ENCODE measurements at regions not wholly inside any gene's neighbourhood (a gene's known extent, or its start where the extent isn't known, plus 50 kb on each side); places are given as distances from the start of the nearest gene placed in this dataset.

DNA sequence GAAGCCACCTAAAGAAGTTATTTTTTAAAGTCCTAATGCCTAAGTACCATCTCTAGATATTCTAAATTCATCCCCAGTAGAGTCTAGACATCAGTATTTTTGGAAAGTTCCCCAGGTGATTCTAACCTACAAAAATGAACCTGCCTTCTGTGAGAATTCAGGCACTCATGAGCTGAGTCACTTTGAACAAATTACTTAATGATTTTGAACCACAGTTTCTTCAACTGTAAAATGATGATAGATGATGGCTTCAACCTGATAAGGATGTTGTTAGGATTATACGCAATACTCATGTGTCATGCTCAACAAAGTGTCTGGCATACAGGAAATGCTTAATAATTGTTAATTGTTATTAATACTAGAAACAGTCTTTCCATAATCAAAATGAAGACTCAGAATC, 82.8 kb upstream of the OR5AK2 start:
- ChIA-PET CTCF (no interaction called here), POLR2A (no interaction called here)
- no peak for DNase-seq (ENCODE audit: extremely low spot score)
- no peak for TF ChIP-seq FOXA1 (IDR thresholded peaks at IDR 0.05)
- no peak for TF ChIP-seq SUZ12 (IDR thresholded peaks at IDR 0.05)
- TF ChIP-seq, protein P1, sequence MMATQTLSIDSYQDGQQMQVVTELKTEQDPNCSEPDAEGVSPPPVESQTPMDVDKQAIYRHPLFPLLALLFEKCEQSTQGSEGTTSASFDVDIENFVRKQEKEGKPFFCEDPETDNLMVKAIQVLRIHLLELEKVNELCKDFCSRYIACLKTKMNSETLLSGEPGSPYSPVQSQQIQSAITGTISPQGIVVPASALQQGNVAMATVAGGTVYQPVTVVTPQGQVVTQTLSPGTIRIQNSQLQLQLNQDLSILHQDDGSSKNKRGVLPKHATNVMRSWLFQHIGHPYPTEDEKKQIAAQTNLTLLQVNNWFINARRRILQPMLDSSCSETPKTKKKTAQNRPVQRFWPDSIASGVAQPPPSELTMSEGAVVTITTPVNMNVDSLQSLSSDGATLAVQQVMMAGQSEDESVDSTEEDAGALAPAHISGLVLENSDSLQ (IDR thresholded peaks at IDR 0.05): no peak
- no peak for TF ChIP-seq TARDBP (IDR thresholded peaks at IDR 0.05)
- TF ChIP-seq NFRKB (IDR thresholded peaks at IDR 0.05): no peak
- no peak for TF ChIP-seq LEF1 (IDR thresholded peaks at IDR 0.05; ENCODE audit: borderline replicate concordance)
- no peak for TF ChIP-seq ZNF384 (IDR thresholded peaks at IDR 0.05)
- no peak for TF ChIP-seq L3MBTL2 (conservative IDR thresholded peaks at IDR 0.05)
- no peak for TF ChIP-seq ARNT (IDR thresholded peaks at IDR 0.05)
- TF ChIP-seq HDGF (IDR thresholded peaks at IDR 0.05; ENCODE audit: borderline replicate concordance): no peak

DNA sequence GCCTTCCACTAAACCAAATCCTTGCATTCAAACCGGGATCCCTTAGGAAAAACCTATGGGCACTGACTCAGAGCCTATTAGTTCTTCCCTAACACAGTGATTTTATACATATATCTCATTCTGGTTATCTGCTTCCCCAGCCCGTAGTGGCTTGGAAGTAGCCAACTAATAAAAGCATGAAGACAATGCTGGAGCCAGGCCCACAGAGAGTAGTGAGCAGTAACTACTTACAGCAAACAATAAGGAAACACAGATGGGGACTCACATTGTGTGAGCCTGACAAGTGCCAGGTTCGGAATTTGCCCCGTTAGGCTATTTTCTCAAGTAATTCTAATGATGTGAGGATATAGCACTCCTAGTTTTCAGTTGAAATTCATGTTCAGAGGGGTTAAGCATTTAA, 83.3 kb upstream of the OR5AK2 start:
- POLR2A ChIA-PET: no interaction called here
- TF ChIP-seq NFRKB (IDR thresholded peaks at IDR 0.05) (no peak), FOXK2 (IDR thresholded peaks at IDR 0.05) (no peak), ELF4 (IDR thresholded peaks at IDR 0.05) (no peak), FOXM1 (IDR thresholded peaks at IDR 0.05; ENCODE audit: borderline replicate concordance) (no peak)
- TF ChIP-seq, protein P1 (IDR thresholded peaks at IDR 0.05): no peak
- no peak for DNase-seq (ENCODE audit: extremely low spot score)
- CTCF ChIA-PET: no interaction called here

DNA sequence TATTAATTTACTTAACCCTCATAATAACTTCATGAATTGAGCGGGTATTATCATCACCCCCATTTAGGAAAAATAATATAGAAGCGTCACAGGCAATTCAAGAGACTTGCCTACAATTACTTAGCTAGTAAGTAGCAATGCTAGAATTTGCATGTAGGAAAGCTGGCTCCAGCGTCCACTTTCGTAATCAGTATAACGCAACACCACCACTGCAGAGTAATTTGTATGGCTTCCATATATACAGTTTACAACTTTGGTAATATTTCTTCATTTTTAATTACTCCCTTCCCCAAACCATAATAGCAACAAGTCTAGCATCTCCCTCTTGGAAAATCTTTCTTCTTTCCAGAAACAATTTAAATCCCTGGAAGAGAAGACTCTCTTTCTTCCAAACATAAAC, 89.9 kb upstream of the OR5AK2 start:
- ChIA-PET CTCF (no interaction called here), POLR2A (no interaction called here)
- no peak for DNase-seq (ENCODE audit: extremely low spot score)
- no peak for TF ChIP-seq SP1 (IDR thresholded peaks at IDR 0.05)
- no peak for TF ChIP-seq ELF4 (IDR thresholded peaks at IDR 0.05)
- TF ChIP-seq FOXM1 (IDR thresholded peaks at IDR 0.05; ENCODE audit: borderline replicate concordance): no peak
- no peak for TF ChIP-seq TARDBP (IDR thresholded peaks at IDR 0.05)
- no peak for TF ChIP-seq ZNF384 (IDR thresholded peaks at IDR 0.05)
- TF ChIP-seq, protein P1 (IDR thresholded peaks at IDR 0.05): no peak
- no peak for TF ChIP-seq NFRKB (IDR thresholded peaks at IDR 0.05)
- TF ChIP-seq BHLHE40 (IDR thresholded peaks at IDR 0.05; ENCODE audit: borderline replicate concordance): no peak
- no peak for TF ChIP-seq LEF1 (IDR thresholded peaks at IDR 0.05; ENCODE audit: borderline replicate concordance)
- no peak for TF ChIP-seq FOXK2 (IDR thresholded peaks at IDR 0.05)
- TF ChIP-seq CTBP1 (IDR thresholded peaks at IDR 0.05; ENCODE audit: borderline replicate concordance): no peak
- no peak for TF ChIP-seq L3MBTL2 (conservative IDR thresholded peaks at IDR 0.05)
- TF ChIP-seq HDGF (IDR thresholded peaks at IDR 0.05; ENCODE audit: borderline replicate concordance): no peak
- no peak for TF ChIP-seq ARNT (IDR thresholded peaks at IDR 0.05)
- no peak for TF ChIP-seq SUZ12 (IDR thresholded peaks at IDR 0.05)

DNA sequence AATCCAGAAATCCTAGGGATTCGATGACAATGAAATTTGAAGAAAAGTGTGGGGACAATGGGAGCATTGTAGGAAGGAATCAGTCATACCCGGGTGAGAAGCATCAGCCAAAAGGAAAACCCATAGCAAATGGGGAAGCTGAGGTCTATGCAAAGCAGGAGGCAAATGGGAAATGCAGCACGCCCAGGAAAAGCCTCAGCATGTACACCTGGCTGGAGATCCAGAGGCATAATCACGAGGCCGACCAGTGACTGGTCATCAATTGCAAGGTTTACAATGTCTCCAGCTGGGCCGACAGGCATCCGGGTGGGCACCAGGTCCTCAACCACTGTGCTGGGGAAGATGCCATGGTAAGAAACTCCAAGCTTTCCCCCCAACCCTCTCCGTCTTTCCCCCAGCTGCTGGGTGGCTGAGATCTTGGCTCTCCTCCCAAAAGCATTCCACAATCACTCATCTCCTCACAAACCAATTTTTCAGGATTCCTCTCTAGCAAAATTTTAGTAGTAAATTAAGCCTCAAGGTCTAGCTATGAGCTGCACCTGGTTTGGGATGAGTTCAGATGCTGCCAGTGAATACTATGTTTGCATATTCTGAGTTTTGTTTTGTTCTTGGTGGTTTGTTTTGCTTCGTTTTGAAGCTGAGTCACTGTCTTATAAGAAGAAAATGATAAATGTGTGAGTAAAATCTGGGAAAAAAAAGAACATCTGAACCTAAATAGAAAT, 98.0 kb upstream of the OR5AK2 start:
- CTCF ChIA-PET: no interaction called here
- POLR2A ChIA-PET: no interaction called here
- TF ChIP-seq SUZ12 (IDR thresholded peaks at IDR 0.05): no peak
- no peak for TF ChIP-seq L3MBTL2 (conservative IDR thresholded peaks at IDR 0.05)
- no peak for TF ChIP-seq TARDBP (IDR thresholded peaks at IDR 0.05)
- TF ChIP-seq FOXK2 (IDR thresholded peaks at IDR 0.05): no peak
- TF ChIP-seq NFRKB (IDR thresholded peaks at IDR 0.05): no peak
- no peak for TF ChIP-seq FOXA1 (IDR thresholded peaks at IDR 0.05)
- no peak for DNase-seq (ENCODE audit: extremely low spot score)

DNA sequence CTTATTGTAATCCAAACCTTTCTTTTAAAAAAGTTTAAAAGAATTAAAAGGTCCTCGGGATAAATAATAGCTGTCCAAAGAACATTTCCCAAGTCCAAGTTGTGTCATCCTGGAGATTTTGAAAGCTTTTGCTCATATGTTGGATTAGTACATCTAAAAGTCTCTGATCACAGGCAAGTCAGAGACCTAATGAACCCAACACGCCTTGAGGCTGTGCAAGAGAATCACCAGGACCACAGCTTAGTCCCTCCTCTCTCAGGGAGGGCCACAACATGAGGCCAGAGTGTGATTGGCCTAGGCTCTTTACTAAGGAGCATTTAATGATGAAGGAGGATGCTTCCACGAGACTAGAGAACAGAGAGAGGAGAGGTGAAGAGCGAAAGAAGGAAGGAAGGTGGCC, 98.7 kb upstream of the OR5AK2 start:
- DNase-seq (ENCODE audit: extremely low spot score): no peak

DNA sequence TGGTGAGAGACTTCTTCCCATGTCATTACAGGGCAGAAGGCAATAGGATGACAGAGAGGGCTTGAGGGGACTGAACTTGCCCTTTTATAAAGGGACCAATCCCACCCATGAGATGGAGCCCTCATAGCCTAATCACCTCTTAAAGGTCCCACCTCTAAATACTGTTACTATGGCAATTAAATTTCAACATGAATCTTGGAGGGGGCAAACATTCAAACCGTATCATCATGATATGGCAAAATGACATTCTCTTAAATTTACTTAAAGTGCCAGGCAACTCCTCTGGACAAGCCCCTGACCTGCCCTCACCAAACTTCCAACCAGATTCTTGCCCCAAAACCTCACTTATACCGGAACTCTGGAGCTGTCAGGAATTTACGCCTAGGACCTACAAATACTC, 100.8 kb upstream of the OR5AK2 start:
- ChIA-PET POLR2A (no interaction called here), CTCF (no interaction called here)
- no peak for TF ChIP-seq NFRKB (IDR thresholded peaks at IDR 0.05)
- no peak for TF ChIP-seq ZNF384 (IDR thresholded peaks at IDR 0.05)
- TF ChIP-seq FOXA1 (IDR thresholded peaks at IDR 0.05): no peak
- TF ChIP-seq HDGF (IDR thresholded peaks at IDR 0.05; ENCODE audit: borderline replicate concordance): no peak
- TF ChIP-seq LEF1 (IDR thresholded peaks at IDR 0.05; ENCODE audit: borderline replicate concordance): no peak
- TF ChIP-seq FOXK2 (IDR thresholded peaks at IDR 0.05): no peak
- TF ChIP-seq FOXM1 (IDR thresholded peaks at IDR 0.05; ENCODE audit: borderline replicate concordance): no peak
- no peak for TF ChIP-seq TARDBP (IDR thresholded peaks at IDR 0.05)
- TF ChIP-seq ARNT (IDR thresholded peaks at IDR 0.05): no peak
- no peak for TF ChIP-seq BHLHE40 (IDR thresholded peaks at IDR 0.05; ENCODE audit: borderline replicate concordance)
- no peak for DNase-seq (ENCODE audit: extremely low spot score)

More for the DNA sequence above, 98.7 kb upstream of the OR5AK2 start:
- POLR2A ChIA-PET: no interaction called here
- TF ChIP-seq SP1 (IDR thresholded peaks at IDR 0.05) (no peak), TARDBP (IDR thresholded peaks at IDR 0.05) (no peak), FOXA1 (IDR thresholded peaks at IDR 0.05) (no peak), BHLHE40 (IDR thresholded peaks at IDR 0.05; ENCODE audit: borderline replicate concordance) (no peak), FOXK2 (IDR thresholded peaks at IDR 0.05) (no peak)
- CTCF ChIA-PET: no interaction called here

DNA sequence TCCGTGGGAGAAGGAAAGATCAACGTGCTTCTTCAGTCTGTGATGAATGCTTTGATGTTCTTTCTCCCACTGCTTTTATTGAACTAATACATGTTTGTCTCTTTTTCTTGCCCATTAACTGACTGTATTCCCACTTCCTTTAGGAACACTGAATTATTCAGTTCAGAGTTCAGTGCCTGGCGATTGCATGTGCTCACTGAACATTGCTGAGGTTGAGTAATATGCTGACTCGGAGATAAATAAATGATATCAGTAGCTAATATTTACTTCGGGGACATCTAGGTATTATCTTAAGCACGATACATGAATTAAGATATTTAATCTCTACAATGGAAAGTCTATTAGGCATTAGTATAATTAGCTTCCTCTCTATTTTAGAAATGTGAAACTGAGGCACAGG, 102.3 kb upstream of the OR5AK2 start:
- TF ChIP-seq SP1 (IDR thresholded peaks at IDR 0.05) (no peak), SUZ12 (IDR thresholded peaks at IDR 0.05) (no peak), TARDBP (IDR thresholded peaks at IDR 0.05) (no peak), L3MBTL2 (conservative IDR thresholded peaks at IDR 0.05) (no peak), FOXA1 (IDR thresholded peaks at IDR 0.05) (no peak), ARNT (IDR thresholded peaks at IDR 0.05) (no peak), BHLHE40 (IDR thresholded peaks at IDR 0.05; ENCODE audit: borderline replicate concordance) (no peak), HDGF (IDR thresholded peaks at IDR 0.05; ENCODE audit: borderline replicate concordance) (no peak), LEF1 (IDR thresholded peaks at IDR 0.05; ENCODE audit: borderline replicate concordance) (no peak)
- TF ChIP-seq, protein P1 (IDR thresholded peaks at IDR 0.05): no peak
- POLR2A ChIA-PET: no interaction called here
- DNase-seq (ENCODE audit: extremely low spot score): no peak
- CTCF ChIA-PET: no interaction called here
